ENCODE measurements at regions not wholly inside any gene's neighbourhood (a gene's known extent, or its start where the extent isn't known, plus 50 kb on each side); places are given as distances from the start of the nearest gene placed in this dataset.

DNA sequence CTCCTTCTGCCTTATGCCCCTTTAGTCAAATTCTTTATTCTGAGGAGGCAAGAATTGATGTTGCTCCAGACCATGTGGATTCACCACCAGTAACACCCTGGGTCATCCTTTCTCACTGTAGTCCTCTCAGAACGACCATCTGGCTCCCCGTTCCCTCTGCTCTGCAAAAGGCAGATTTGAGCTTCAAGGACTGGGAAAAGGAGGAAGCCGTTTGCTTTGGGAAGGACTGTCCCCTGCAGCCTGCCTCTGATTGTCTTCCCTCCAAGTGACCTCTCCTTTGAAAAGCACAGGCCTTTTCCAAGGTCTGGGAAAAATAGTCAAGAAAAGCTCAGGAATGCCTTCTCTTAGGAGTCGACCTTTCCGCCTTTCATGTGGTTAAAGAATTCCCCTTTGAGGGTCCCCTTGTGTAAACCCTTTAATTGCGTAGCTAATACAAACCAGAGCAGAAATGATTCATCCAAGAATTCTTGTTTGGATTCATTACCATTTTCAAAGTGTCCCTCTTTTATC lies 130.1 kb upstream of the COPS8 start:
- DNase-seq (ENCODE audit: insufficient read length, low spot score) (no peak), FAIRE-seq (no peak)
- TF ChIP-seq POLR2A (IDR thresholded peaks at IDR 0.05; ENCODE audit: low read depth, low read length): no peak

DNA sequence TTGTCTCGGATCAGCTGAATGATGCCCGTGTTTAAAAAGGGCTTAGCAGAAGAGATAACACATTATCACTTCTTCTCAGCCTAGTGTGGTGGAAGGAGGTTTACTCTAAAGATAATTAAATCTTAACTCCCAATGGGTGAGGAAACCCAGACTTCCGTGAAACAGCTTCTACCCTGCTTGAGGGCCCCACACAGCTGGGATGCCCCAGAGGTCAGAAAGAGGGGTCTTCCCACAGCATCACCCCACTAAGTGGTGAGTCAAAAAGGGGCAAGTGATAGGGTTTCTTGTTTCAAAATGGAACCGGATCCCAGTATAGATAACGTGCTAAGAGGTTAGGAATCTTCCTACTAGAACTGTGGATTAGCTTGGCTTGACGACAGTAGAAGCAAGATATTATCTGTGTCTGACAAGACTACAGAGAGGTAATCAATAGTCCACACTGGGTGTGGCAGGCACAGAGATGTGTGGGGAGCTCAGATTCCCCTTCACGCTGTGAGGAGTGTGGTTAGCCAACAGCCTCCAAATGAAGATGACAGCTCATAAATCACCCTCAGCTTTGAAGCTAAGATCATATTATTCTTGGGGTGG lies 129.6 kb upstream of the COPS8 start:
- FAIRE-seq: no peak
- no peak for TF ChIP-seq POLR2A (IDR thresholded peaks at IDR 0.05; ENCODE audit: low read depth, low read length)
- DNase-seq (ENCODE audit: insufficient read length, low spot score): no peak

DNA sequence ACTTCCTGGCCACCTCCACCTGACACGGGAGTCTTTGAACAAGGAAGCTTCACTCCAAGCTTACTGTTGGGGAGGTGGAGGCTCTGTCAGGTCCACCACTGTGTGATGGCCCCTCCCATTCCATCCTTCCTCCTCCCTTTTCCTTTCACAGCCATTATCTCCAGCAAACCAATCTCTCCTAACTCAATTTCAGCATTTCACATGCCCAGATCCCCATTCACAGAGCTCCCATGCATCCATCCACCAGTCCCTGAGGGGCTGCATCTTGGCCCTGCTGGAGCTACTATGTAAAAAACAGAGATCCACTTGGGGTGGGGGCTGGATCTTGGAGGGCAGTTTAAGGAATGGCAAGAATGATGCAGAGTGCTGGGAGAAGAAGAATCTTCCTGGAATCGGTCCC lies 129.0 kb upstream of the COPS8 start:
- DNase-seq (ENCODE audit: insufficient read length, low spot score) (no peak), FAIRE-seq (no peak)
- no peak for TF ChIP-seq POLR2A (IDR thresholded peaks at IDR 0.05; ENCODE audit: low read depth, low read length)

DNA sequence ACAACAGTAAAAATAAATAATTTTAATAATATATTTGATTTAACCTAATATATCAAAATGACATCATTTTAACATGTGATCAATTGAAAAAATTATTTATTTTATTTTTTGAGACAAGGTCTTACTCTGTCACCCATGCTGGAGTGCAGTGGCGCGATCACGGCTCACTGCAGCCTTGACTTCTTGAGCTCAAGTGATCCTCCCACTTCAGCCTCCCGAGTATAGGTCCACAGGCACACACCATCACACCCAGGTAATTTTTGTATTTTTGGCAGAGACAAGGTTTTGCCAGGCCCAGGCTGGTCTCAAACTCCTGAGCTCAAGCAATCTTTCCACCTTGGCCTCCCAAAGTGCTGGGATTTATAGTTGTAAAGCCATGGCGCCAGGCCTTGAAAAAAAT lies 126.7 kb upstream of the COPS8 start:
- FAIRE-seq (no peak), DNase-seq (ENCODE audit: insufficient read length, low spot score) (no peak)
- no peak for TF ChIP-seq POLR2A (IDR thresholded peaks at IDR 0.05; ENCODE audit: low read depth, low read length)

DNA sequence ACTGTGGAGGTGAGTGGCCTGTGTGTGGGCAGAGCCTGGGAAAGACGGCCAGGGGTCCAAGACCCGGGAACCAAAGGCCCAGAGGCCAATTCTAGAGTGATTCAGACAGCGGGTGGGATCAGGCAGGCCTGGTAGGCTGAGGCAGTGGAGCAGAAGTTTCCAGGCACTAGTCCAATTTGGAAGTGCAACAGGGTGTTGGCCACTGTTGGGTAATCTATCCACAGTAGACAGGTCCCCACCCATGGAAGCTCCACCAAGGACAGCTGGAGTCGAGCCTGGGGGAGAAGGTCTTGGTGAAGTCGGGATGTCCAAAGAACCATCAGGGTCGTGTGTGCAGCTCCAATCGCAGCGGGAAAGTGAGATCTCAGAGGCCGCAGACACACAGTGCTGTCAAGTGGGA lies 125.8 kb upstream of the COPS8 start:
- TF ChIP-seq POLR2A (IDR thresholded peaks at IDR 0.05; ENCODE audit: low read depth, low read length): no peak
- no peak for FAIRE-seq
- no peak for DNase-seq (ENCODE audit: insufficient read length, low spot score)

DNA sequence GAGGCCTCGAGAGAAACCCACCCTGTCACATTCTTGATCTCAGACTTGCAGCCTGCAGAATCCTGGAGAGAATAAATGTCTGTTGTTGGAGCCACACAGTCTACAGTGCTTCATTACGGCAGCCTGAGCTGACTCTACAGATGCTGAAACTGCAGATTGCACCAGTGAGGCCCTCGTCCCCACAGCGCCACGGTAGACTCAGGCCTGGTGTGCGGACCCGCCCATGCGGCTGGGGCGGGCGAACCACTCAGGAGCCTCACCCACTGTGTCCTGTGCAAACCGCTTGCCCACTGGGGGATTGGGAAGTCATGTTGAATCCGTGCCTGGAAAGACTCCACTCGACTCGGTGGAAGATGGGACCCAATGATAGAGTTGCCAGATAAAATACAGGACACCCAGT lies 125.2 kb upstream of the COPS8 start:
- TF ChIP-seq POLR2A (IDR thresholded peaks at IDR 0.05; ENCODE audit: low read depth, low read length): no peak
- DNase-seq (ENCODE audit: insufficient read length, low spot score): no peak
- FAIRE-seq: no peak

DNA sequence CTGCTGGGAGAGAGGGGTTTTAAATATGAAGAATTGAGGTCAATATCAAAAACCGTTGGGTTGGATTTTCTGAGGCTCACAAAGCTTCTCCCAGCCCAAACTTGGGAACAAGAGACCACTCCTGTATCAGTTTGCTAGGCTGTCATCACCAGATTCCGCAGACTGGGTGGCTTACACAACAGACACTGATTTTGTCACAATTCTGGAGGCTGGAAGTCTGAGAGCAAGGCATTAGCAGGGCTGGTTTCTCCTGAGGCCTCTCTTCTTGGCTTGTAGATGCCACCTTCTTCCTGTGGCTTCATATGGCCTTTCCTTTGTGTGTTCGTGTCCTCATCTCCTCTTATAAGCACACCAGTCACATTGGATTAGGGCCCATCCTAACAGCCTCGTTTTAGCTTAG lies 122.9 kb upstream of the COPS8 start:
- TF ChIP-seq POLR2A (IDR thresholded peaks at IDR 0.05; ENCODE audit: low read depth, low read length): no peak
- FAIRE-seq (no peak), DNase-seq (ENCODE audit: insufficient read length, low spot score) (no peak)

DNA sequence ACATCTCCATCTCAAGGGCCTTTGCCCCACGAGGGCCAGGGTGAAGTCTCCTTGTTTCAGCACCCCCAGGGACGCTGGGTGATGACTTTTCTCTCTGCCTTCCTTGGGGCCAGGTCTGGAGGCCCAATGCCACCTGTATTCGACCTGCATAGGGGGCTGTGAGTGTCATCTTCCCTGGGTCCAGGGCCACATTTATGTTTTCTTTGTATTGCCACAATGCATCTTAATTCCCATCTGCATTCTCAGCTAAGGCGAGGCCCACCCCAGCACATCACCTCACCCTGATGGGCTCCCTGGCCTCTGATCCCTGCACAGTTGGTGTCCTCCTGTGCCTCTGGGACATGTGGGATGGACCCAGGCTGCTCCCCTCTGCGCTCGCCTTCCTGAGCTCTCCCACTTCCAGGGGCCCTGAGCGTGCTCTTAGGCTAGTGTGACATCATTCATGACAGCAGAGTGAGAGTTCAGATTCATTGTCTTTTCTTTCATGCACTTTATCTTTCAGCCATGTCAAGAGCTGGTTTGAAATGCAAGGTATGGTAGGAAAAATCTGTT lies 122.0 kb upstream of the COPS8 start:
- no peak for DNase-seq (ENCODE audit: insufficient read length, low spot score)
- TF ChIP-seq POLR2A (IDR thresholded peaks at IDR 0.05; ENCODE audit: low read depth, low read length): no peak
- FAIRE-seq: no peak

DNA sequence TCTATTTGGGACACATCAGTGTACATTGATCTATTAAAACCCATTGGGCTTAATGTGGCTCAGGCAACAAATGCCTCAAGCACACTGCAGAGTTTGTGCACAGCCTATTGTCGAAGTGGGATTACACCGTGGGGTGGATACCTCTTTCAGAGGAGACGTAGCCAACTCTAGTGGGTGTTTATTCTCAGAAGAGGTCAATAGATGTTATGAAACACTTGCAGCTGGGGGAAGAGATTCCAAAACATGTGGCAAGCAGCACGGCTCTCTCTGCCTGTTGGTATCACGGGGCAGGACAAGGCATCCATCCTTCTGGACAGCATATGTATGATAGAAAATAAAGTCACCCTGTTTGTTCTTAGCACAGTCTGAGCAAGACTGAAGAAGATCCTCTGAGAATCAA lies 121.4 kb upstream of the COPS8 start:
- DNase-seq (ENCODE audit: insufficient read length, low spot score): no peak

DNA sequence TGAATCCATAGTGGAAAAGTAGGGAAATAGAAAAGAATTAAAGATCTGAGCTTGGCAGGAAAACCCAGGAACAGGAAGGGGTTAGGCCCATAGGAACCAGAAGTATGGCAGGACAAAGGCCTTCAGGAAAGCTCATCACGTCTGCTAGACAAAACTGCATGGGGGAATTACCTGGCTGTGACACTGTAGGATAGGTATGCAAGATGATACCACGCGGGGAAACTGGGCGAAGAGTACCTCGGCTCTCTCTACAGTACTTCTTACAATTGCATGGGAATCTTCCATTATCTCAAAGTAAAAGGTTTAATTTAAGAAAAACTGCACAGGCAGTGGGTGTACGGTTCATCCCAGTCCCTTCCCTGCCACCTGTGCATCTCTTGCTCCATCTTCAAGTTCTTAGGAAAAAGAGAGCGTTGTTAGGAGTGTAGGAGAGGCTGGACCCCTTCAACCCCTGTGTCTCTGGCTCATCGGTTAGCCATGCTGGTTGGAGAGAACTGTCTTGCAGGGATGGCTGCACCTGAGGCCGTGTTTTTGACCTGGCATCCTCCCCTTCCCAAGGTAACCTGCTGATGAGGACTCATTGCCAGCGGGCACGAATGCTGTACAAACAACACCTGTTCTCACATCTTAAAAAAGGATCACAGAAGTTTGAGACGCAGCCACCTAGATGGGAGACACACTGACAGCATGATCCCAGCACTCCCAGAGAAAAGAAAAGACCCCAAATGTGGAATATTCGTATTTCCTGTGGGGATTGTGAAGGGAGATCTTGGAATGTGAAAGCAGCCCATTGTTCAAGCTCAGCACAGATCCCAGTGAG lies 120.5 kb upstream of the COPS8 start:
- TF ChIP-seq POLR2A (IDR thresholded peaks at IDR 0.05; ENCODE audit: low read depth, low read length): no peak
- DNase-seq (ENCODE audit: insufficient read length, low spot score): no peak
- no peak for FAIRE-seq

More for the DNA sequence above, 121.4 kb upstream of the COPS8 start:
- FAIRE-seq: no peak
- no peak for TF ChIP-seq POLR2A (IDR thresholded peaks at IDR 0.05; ENCODE audit: low read depth, low read length)

DNA sequence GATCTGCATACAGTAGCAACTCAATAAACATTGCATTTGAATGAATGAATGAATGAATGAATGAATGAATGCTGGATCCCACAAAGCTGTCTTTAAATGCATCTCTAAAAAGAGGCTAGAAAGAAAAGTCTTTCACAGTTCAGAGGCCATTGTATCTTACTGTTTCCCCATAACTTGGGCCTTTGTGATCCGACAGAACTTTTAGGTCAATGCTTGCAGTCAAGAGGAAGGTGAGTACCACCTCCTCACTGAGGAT lies 119.9 kb upstream of the COPS8 start:
- TF ChIP-seq POLR2A (IDR thresholded peaks at IDR 0.05; ENCODE audit: low read depth, low read length): no peak
- DNase-seq (ENCODE audit: insufficient read length, low spot score) (no peak), FAIRE-seq (no peak)

DNA sequence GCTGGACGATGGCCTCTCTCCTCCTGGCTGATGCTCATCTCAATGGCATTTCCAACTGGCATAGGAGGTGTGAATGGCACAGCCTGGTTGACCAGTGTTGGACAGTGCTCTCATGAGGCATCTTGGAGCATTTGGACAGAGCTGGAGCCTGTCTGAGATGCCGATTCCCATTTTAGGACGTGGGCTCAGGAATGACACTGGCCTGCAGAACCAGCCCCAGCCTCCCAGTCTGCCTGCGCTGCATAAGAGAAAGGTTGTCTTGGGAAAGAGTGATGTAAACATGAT lies 118.2 kb upstream of the COPS8 start:
- no peak for TF ChIP-seq POLR2A (IDR thresholded peaks at IDR 0.05; ENCODE audit: low read depth, low read length)
- no peak for FAIRE-seq
- no peak for DNase-seq (ENCODE audit: insufficient read length, low spot score)

DNA sequence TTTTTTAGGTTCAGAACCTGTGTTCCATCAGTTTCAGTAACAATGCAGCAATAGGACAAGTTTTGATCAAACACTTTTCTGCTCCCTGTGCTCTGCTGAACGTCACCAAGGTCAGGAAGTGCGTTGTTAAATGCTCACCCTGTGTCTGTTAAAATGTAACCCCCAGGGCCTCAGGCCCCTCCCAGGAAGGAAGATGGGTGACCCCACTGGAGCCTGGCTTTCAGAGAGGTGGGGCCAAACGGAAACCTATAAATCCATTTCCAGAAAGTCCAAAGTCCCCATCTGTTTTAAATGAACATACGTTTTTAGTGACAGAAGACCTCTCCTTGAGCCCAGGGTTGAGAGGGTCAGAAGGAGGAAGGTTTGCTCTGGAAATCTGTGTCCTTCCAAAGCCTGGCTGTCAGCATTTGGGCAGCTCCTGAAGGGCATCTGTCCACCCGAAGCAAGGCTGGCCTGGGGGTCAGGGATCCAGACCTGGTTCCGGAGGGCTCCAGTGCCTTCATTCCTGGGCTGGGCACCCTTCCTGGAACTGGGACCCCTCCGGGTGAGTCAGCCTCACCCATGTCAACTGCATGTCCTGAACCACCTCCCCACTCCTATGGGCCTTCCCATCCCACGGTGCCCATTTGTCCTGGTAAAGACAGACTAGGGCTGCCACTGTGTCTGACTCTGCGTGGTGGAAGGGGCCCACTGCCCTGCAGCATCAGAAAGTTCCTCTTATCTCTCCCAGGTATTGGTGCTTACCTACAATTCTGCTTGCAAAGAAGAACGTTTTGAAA lies 117.4 kb upstream of the COPS8 start:
- TF ChIP-seq POLR2A (IDR thresholded peaks at IDR 0.05; ENCODE audit: low read depth, low read length): no peak
- FAIRE-seq (no peak), DNase-seq (ENCODE audit: insufficient read length, low spot score) (no peak)

DNA sequence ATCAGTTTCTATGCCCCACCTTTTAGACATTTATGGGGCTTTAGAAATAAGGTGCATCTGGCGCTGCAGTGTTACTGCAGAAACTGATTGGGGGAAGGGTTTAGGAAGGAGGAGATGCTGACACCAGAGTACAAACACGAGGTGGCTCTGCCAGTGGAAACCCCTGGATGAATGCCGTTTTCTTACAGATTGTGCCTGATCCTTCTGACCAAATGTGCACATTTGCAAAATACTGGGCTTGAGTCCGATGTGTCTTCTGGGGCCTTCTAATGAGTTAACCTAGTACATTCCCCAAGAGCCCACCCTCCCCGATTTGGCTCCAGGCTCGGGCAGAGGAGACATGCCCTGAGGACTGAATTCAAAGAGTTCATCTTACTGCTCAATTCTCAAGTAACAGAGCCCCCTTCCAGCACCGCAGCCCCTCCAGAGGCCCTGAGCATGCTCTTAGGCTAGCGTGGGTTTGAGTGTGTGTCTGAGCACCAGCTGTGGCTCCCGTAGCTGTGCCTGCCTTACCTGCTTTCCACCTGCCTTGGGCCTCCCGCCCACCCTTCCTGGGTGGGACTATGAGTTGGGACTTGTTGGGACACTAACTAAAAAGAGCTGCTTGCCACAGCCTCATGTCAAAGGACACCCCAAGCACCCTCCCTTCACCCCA lies 116.7 kb upstream of the COPS8 start:
- FAIRE-seq (no peak), DNase-seq (ENCODE audit: insufficient read length, low spot score) (no peak)

More for the DNA sequence above, 116.7 kb upstream of the COPS8 start:
- TF ChIP-seq POLR2A (IDR thresholded peaks at IDR 0.05; ENCODE audit: low read depth, low read length): no peak
